ENCODE measurements at regions not wholly inside any gene's neighbourhood (a gene's known extent, or its start where the extent isn't known, plus 50 kb on each side); places are given as distances from the start of the nearest gene placed in this dataset.
A peak's percentile ranks its signal among the peaks of the same experiment; 100 is the strongest.

GRCh38 chr17:54009502-54009901 lies 186.8 kb downstream of the KIF2B start:
- DNase-seq = no peak

DNA sequence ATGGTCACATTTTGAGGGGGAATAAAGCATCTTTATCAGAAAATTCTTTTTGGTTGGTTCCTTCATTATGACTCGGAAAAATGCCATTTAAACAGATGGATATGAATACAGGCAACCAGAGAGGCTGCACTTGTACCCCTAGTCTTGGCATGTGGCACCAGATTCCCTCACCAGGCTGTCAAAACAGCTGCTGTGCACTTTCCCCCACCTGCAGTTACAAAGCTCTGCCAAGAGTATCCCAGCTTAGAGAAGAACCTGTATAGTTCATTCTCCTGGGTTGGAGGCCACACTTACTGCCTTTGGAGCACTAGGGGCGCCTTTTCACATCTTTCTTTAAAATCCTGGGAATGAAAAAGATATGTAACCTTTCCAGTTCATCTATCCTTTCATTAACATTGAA lies 190.3 kb downstream of the KIF2B start:
- peak; percentile 91 for DNase-seq

DNA sequence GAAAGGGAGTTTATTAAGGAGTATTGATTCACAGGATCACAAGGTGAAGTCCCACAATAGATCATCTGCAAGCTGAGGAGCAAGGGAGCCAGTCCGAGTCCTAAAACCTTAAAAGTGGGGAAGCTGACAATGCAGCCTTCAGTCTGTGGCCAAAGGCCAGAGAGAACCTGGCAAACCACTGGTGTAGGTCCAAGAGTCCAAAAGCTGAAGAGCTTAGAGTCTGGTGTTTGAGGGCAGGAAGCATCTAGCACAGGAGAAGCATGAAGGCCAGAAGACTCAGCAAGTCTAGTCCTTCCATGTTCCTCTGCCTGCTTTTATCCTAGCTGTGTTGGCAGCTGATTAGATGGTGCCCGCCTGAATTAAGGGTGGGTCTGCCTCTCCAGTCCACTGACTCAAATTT lies 193.0 kb downstream of the KIF2B start:
- DNase-seq = no peak

DNA sequence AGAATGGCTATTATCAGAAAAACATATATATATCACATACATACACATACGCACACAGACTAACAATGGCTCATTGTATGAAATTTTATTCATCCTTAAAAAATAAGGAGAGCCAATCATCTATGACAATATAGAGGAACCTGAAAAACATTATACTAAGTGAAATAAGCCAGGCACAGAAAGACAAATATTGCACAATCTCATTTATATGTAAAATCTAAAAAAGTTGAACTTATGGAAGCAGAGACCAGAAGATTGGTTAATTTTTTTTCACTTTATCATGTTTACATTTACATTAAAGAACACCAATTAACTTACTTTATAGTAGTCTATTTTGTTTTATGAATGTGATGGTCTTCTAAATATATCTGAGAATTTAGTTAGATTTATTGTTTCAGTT lies 198.7 kb downstream of the KIF2B start:
- DNase-seq = no peak

DNA sequence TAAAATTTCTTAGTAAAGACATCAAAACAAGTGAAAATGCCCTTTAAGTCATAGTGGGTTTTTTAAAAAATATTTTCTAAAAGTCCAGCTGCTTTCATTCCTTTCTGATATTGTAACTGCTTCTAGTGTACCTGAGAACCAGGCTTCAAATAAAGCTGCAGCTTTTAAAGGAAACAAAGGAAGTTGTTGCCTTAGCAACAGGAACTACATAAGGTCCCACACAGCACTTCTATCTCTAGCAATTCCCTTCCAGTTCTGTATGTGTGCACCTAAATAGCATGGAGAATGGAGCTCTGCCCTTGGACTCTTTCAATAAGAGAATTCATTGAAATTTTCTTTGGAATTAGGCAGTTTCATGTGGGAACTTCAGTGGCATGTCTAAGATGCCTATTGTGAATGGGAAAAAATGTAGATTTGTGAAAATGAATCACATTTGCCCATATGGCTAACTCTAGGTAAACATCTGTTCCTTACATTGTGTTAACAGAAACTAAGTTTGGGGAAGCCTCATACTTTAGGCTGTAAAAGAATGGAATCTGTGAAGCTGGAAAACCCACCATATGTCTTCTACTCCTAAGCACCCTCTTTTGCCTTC lies 206.4 kb downstream of the KIF2B start:
- peak; percentile 70 for DNase-seq

DNA sequence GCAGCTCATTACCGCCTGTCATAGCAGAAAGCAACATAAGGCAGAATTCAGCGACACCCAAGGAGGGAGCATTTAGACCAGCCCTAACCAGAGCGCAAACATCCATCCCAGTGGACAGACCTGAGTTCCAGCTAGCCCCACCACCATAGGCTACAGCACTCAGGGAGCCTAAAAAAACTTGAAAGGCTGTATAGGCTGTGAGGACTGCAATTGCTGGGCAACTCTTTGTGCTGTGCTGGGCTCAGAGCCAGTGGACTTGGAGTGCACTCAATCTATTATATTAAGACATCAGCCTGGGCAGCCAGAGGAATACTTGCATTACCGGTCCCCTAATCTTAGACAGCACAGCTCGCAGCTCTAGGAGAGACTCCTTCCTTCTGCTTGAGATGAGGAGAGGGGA lies 207.3 kb downstream of the KIF2B start:
- DNase-seq = no peak

DNA sequence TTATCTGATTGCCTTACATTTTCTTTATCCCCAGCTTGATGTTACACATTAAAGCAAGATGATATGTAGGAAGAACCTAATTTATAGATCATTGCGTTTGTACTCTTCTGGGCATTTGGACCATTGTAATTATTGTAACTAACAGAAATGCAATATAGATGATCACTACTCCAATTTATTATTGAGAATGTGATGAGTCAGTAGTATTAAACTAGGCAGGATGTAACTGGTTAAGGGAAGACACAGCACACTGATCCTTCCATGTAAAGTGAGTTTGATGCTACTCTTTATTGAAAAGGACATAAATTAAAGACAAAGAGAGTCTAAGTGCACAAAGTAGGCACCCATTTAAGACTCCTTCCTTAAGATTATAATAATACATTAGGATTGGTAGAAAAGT lies 223.8 kb downstream of the KIF2B start:
- DNase-seq = no peak

DNA sequence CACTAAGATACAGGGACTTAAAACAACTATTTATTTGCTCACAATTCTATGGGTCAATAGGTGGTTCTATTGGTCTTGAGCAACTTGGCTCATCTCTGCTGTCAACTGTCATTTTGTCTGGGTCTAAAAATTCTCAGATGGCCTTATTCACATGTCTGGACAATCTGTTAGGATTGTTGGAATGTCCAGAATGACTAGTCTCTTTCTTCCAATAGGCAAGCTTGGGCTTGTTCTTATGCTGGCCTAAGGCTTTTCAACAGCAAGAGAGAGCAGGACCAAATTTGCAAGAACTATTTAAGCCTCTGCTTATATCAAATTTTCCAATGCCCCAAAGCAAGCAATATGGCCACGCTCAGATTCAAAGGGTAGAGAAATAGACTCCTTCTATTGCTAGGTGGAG lies 240.9 kb downstream of the KIF2B start:
- no peak for DNase-seq

DNA sequence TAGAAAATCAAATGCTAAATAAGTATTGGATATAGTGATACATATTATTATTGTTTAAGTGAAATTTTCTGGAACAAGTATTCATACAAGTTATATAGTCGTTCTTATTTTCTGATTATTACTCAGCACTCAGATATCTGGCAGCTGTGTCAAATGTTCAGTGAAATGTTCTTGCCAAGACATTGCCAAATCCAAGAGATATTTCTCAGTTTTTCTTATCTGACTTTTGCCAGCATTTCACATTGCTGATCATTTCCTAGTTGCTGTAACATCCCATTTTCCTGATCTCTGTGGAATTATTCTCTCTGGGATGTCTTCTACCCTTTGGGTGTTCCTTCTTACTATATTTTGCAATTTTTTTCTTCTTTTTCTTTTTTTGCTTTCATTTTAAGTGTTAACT lies 262.3 kb downstream of the KIF2B start:
- no peak for DNase-seq

DNA sequence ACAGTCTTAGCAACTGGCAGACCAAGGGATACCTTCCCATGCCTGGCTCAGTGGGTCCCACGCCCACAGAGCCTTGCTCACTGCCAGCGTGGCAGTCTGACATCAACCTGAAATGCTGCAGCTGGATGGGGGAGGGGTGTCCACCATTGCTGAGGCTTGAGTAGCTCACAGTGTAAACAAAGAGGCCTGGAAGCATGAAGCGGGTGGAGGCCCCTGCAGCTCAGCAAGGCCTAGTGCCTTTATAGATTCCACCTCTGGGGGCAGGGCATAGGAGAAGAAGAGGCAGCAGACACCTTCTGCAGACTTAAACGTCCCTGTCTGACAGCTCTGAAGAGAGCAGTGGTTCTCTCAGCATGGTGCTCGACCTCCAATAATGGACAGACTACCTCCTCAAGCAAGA lies 263.2 kb downstream of the KIF2B start:
- DNase-seq = no peak

DNA sequence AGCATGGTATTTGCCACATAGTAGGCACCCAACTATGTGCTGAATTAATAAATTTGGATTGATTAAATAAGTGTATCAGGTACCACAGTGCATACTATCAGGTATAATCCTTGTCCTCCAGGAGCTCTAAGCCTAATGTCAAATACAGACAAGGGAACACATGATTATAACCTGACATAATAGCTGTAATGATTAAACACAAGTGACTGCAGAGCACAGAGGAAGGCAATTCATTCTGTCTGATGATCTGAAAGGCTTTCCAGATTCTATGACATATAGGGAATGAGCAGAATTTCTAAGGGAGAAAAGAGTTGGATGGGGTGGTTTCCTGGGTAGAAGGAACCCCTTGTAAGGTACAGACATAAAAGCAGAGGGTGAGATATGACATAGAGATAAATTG lies 273.5 kb downstream of the KIF2B start:
- no peak for DNase-seq

DNA sequence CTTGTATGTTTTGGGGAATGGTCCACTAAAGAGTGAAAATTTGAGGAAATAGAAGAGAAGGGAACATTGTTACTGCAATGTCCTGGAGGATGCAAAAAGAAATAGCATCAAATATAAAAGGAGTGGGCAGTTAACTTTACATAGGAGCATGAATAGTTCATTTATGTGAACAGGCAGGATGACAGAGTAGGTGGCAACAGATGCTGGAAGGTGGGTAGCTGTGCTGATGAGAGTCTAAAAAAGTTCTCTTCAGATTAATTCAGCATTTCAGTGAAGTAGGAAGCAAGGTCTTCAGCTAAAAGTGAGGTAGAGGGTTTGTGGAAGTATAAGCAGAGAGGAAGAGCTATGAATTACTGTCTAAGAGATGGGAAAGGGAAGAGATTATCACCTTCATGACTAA lies 276.5 kb downstream of the KIF2B start:
- no peak for DNase-seq

- DNase-seq = no peak
Observed at GRCh38 chr17:54102246-54102645, 279.5 kb downstream of the KIF2B start.

DNA sequence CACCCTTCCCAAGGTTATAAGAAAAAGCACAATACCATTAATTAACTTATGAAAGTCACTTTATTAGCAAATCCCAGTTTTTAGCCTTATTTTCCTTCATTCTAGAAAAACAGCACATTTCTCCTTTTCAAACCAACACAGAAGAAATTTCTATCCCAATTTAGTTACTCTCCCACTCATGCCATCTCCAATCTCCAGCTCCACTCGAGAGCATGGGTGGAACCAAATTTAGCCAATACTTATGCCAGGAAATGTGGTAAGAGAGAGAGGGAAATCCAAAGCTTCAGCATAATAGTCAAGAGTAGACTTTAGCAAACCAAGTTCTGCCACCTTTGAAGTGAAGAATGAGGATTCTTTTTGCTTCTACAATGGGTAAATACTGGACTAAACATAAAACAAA lies 288.8 kb downstream of the KIF2B start:
- no peak for DNase-seq

GRCh38 chr17:54117452-54117851 lies 294.7 kb downstream of the KIF2B start:
- DNase-seq = no peak

GRCh38 chr17:54124456-54124855 lies 301.7 kb downstream of the KIF2B start:
- DNase-seq = no peak

DNA sequence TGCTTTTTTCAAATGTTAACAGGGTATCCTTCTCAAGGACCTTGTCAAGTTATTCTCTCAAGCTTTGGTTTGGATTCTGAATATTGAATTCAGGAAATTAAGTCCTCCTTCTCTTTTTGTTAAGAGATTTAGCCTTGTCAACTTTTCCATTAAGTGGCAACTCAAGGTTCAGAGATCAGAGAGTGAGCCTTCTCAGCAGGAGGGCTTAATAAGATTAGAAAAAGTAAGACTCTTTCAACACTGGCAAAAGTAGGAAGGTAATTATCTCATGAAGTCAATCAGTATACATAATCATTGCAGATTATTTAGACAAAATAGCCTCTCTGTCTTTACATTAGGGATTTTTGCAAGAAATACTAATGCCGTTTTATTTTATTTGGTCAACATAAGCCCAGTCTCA lies 330.7 kb downstream of the KIF2B start:
- DNase-seq = no peak

GRCh38 chr17:54157542-54157941 lies 334.8 kb downstream of the KIF2B start:
- DNase-seq = no peak

DNA sequence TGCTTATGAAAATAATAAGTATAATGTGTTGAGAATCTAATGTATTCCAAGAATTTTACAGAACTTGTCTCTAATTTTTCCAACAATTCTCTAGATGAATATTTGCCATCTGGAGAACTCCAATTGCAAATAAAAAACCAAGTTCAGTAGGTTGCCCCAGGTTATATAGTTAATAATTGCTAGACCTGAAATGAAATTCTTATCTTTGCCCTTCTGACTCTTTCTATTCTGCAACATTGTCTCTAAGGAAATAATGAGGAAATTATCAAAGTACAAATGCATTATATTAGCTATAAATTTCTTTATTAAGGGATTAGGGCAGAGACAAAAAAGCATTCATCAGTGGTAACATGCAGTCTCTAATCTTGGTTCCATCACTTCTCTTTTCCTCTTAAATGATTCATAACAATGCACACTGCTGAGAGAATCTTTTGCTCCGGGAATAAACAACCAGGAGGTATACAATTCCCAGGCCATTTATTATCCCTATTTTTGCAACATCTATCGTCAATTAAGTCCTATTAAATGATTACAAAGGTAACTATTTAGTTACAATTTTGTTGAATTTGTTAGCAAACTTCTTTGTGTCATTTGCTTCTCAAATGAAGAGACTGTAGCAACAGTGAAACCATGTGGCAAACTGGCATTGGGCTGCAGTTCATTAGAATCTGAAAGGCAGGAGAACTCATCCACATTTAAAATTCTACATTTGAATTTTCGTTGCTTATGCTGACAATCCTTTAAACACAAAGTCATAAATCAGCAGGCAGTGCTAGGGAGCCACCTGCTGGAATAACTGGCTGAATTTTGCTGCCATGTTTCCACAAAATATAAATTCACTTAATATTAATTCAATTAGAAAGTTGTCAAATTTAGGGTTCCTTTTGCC lies 349.6 kb downstream of the KIF2B start:
- no peak for DNase-seq

DNA sequence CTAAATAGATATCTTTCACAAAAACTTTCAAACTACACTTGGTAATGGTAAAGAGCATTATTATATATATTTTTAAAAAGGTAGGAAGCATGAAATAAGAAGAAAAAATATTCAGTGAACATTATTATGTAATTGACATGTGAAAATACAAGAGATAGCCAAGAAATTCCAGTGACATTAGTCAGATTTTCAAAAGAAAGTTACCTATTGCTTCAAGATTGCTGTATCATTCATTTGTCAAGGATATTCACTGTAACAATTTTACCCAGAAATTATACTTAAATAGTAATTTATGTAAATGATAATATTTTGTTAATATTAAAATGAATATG lies 350.2 kb downstream of the KIF2B start:
- DNase-seq = no peak

DNA sequence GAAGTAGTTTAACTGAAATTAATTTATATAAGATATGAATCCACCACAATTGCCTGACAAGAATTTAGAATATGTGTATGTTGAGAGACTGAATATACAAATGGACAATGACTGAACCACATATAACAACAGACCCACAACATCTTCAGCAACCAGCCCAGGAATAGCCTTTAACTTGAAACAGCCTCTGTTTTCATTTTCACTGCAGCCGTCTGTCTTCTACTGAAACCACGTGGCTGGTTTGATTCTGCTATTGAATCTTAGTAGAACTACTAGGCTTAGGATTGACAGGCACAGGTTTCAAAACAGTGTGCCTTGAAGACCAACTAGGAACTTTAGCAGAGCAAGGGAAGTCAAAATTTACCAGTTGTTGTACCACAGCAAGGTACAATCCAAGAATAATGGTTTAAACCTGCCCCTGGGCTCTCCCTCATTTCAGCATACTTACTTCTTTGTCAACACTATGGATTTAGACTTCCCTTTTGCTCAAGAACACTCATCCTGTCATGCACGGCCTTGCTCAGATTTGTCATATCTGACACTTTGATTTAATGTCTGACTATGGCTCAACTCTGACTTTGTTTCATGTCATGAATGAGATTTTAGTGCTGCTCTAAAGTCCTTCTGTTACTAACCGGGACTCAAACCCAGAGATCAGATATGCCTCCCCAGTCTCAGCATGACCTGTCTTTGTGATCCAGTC lies 355.0 kb downstream of the KIF2B start:
- DNase-seq = no peak

DNA sequence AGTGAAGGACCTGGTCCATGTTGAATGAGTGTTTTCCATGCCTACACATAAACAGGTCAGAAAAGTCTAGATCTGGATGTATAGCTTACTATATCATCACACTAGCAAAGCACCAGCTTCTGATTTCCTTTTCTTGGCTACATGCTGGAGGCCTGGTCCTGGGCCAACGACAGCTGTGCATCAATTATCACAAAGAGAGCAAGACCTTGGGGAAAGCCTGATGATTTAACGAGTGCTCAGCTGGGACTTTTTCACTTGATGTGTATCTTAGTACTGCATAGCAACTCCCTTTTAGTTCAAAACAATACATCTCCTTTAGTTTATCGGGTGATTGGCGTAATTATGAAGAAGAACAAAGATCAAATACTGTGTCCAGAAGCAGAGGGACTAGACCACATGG lies 358.2 kb downstream of the KIF2B start:
- peak; percentile 88 for DNase-seq

DNA sequence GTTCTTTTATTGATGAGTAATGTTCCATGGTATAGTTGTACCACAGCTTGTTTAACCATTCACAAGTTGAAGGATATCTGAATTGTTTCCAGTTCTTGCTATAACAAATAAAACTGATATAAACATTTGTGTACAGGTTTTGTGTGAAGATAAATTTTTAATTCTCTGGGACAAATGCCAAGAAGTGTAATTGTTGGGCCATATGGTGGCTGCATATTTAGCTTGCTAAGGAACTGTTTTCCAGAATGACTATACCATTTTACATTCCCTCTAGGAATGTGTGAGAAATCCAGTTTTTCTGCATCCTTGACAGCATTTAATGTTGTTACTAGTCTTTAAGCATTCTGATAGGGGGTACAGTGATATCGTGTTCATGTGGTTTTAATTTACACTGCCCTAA lies 368.5 kb downstream of the KIF2B start:
- DNase-seq = no peak

GRCh38 chr17:54194268-54194667 lies 371.5 kb downstream of the KIF2B start:
- peak; percentile 6 for DNase-seq

Data from DMS 273 treated with DMSO at 0.1 percent for 48 hours (cell line).